Fibroblast of the aortic adventitia (primary cell): ENCODE measurements at regions not wholly inside any gene's neighbourhood (a gene's known extent, or its start where the extent isn't known, plus 50 kb on each side); places are given as distances from the start of the nearest gene placed in this dataset.
A peak's percentile ranks its signal among the peaks of the same experiment; 100 is the strongest.

Source experiments
- DNase-seq: peaks from one replicate; pipeline ENCODE4 v3.0.0-alpha.2; 2010; ENCODE audit warnings: low read depth
- H3K4me3 ChIP-seq: 2 replicates; pipeline ENCODE4 v1.5.1; 2011; ENCODE audit warnings: low read depth, mild to moderate bottlenecking, control low read depth, low read length, moderate library complexity
- TF ChIP-seq, protein P1 (sequence below): IDR thresholded peaks from 2 replicates; pipeline ENCODE4 v1.5.1; 2011; ENCODE audit warnings: mild to moderate bottlenecking, low read length, control low read depth, inconsistent platforms; ENCODE audit not compliant: insufficient read depth

DNA sequence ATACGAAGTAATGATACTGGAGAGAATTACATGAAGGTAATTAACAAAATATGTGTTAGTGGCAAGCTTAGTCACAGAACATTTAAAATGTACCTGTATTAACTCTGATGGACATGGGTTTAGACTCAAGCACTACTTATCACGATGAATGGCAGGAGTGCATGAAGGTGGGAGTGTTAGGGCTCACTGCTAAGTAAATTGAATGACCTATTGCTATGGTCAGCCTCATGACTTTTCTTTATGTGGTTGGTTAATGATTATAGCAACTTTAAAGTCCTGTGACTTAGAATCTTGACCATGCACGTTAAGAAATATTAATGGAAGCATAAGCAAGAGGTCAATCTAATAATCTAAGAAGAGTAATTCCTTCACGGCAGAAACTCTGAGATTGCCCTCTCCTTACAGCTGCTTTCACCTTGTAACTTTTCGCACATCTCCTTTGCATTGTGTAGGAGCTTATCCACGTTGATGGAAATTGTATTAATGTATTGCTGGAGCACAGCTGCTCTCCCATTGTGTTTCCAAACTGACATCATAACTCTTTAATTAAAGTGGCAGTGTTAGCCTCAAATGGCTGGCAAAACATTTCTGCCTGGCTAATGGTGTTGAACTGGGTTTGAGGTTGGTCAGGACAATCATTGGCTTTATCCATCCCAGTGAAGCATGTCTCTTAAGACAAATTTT lies 114.5 kb downstream of the RXFP2 start:
- H3K4me3 ChIP-seq, result no peak overlapping the region
- no peak for DNase-seq
- TF ChIP-seq, protein P1, sequence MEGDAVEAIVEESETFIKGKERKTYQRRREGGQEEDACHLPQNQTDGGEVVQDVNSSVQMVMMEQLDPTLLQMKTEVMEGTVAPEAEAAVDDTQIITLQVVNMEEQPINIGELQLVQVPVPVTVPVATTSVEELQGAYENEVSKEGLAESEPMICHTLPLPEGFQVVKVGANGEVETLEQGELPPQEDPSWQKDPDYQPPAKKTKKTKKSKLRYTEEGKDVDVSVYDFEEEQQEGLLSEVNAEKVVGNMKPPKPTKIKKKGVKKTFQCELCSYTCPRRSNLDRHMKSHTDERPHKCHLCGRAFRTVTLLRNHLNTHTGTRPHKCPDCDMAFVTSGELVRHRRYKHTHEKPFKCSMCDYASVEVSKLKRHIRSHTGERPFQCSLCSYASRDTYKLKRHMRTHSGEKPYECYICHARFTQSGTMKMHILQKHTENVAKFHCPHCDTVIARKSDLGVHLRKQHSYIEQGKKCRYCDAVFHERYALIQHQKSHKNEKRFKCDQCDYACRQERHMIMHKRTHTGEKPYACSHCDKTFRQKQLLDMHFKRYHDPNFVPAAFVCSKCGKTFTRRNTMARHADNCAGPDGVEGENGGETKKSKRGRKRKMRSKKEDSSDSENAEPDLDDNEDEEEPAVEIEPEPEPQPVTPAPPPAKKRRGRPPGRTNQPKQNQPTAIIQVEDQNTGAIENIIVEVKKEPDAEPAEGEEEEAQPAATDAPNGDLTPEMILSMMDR, result no peak

DNA sequence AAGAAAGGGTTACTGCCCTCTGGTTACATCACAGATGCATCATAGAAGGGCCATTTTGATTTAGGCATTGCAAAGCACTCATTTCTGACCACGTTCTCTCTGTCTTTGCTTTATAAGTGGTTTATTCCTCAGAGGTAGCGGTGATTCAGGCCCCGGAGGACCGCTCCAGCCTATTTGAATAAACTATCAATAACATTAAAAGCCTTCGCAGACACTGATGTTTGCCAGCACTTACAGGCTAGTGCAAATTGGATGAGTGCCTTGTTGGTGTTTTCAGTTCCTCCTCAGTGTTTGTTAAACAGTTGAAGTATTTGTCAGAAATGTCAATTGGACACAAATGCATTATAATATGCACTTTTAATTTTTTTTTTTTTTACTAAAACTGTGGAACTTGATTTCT lies 120.2 kb downstream of the RXFP2 start:
- peak; percentile 5 for DNase-seq
- TF ChIP-seq, protein P1, result no peak
- no peak overlapping the region for H3K4me3 ChIP-seq

DNA sequence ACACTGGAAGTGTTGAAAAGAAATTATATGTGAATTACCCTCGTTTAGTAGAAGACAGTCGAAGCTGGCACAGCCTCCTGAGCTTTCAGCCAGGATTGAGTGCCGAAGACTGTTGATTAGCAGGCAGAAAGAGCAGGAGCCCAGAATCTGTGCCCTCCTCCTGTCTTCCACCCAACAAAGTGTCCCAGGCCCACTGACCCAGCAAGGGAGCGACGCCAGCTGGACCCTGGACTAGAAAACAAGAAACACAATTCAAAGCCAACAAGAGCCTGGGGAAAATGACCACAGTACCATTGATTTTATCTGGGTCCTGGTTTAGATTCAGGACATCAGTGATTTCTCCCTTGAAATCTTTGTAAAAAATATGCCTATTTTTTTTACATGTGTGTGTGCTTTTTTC lies 120.7 kb downstream of the RXFP2 start:
- no peak overlapping the region for H3K4me3 ChIP-seq
- TF ChIP-seq, protein P1, result no peak
- no peak for DNase-seq

DNA sequence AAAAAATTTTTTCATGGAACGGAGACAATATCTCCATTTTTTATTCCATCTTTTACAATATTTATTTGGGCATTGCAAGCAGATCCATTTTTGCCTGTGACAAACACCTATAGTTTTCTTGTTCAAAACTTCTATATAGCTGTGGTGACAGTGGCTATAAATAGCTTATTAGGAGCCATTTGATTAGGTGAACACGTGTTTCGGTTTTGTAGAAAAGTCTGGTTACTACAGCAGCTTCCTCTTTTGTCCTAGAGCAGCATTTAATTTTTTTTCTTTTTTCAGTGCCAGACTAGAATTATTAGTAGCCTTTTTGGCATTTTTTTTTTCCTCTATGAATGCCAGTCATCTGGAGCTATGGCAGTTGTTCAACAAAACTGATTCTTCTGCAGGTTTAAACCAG lies 123.5 kb downstream of the RXFP2 start:
- no peak for DNase-seq
- TF ChIP-seq, protein P1, result no peak
- no peak overlapping the region for H3K4me3 ChIP-seq

DNA sequence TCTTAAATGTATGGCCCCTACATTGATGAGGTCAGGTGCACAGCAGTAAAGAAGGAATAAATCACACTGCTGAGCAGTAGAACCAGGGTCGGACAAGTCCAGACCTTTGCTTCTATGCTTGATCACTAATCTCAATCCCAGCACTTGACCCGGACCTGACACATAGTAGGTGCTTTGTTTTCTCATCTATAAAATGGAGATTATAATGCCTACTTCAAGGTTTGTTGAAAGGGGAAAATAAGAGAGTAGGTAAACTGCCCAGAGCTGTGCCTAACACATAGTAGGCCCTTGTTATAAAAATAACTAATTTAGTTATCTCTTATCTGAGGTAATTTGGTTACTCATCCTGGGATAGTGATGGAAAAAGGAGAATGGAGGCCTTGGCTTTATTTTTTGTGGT lies 125.0 kb downstream of the RXFP2 start:
- TF ChIP-seq, protein P1, result no peak
- DNase-seq, result no peak
- H3K4me3 ChIP-seq, result no peak overlapping the region

DNA sequence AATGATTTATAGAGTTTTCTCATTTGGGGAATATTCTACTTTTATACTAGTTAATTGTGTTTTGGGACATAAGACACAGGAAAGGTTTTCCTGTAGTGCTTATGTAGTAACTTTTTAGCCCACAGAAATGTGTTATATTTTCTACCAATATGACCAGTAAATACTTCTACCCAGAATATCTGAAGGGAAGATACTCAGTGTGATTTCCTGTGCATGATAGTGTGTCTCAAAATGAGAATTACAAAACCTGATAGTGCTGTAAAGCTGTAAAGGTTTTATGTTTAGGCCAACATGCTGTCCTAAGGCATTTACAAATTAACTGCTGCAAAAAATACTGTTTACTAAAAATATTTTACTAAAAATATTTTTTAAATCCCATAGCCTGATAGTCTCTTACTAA lies 126.8 kb downstream of the RXFP2 start:
- TF ChIP-seq, protein P1, result no peak
- no peak overlapping the region for H3K4me3 ChIP-seq
- DNase-seq, result no peak

DNA sequence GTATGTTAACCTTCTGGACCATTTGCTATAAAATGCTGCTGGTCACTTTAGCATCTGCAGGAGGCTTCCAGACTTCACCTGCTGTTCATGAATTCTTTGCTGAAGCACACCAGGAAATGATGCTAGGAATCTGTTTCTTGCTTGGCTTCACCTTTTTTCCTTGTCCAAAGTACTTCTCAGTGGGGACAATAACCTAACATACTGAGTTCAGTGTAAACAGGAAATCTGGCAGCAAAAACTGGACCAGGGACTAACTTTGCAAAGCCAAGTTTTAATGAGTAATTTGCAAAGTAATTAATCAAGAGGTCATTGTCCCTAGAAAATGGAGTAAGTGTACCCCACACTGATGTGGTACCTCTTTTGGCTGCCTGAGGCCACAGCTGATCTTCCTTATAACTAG lies 128.4 kb downstream of the RXFP2 start:
- H3K4me3 ChIP-seq, result no peak overlapping the region
- DNase-seq, result no peak
- TF ChIP-seq, protein P1, result no peak
